ENCODE measurements at regions not wholly inside any gene's neighbourhood (a gene's known extent, or its start where the extent isn't known, plus 50 kb on each side); places are given as distances from the start of the nearest gene placed in this dataset.
"Not testable (repeated sequence)": the region's sequence is repeated elsewhere in the genome, so short reads cannot be mapped to it uniquely, and the experiment has no call there.

GRCh38 chr7:69446213-69446612, 152.1 kb upstream of the AUTS2 start:
- H3K9me3 ChIP-seq (ENCODE audit: insufficient read depth in 2 of 2, low read depth in 1 of 2, low read length in 1 of 2); H3K4ac ChIP-seq (replicated peaks; ENCODE audit: insufficient read length, low read depth, low read length); H4K8ac ChIP-seq (ENCODE audit: extremely low read depth, insufficient read depth, low read length); H3K18ac ChIP-seq (ENCODE audit: extremely low read depth, low read length); H2BK12ac ChIP-seq (ENCODE audit: low read depth, low read length); H3K23me2 ChIP-seq (ENCODE audit: low read depth, low read length); H3K4me2 ChIP-seq (ENCODE audit: insufficient read depth in 1 of 2, low read depth in 2 of 2, low read length in 2 of 2); H2BK15ac ChIP-seq (ENCODE audit: low read length); H4K5ac ChIP-seq (ENCODE audit: insufficient read length, low read depth, low read length); H3K9ac ChIP-seq (replicated peaks in 1 of 4; ENCODE audit: extremely low read depth in 1 of 4, low read depth in 3 of 4, low read length in 3 of 4); FAIRE-seq; H2AFZ ChIP-seq (ENCODE audit: low read length); H3K4me1 ChIP-seq (replicated peaks in 1 of 4; ENCODE audit: control insufficient read depth in 3 of 4, insufficient read depth in 4 of 4, low read length in 3 of 4); H3K79me1 ChIP-seq (ENCODE audit: low read depth, low read length); POLR2A ChIA-PET (ENCODE audit: partially characterized antibody); H3K36me3 ChIP-seq (ENCODE audit: control insufficient read depth in 2 of 4, insufficient read depth in 4 of 4, low read length in 3 of 4); H3K4me3 ChIP-seq (ENCODE audit: extremely low read depth in 1 of 4, insufficient read depth in 2 of 4, low read depth in 3 of 4, low read length in 4 of 4); H2BK5ac ChIP-seq (ENCODE audit: low read depth, low read length); H3K79me2 ChIP-seq (ENCODE audit: control insufficient read depth in 1 of 2, insufficient read depth in 2 of 2, low read length in 2 of 2); DNase-seq (ENCODE audit: low read depth in 1 of 2, low spot score in 2 of 2); H3K56ac ChIP-seq (replicated peaks; ENCODE audit: insufficient read length, low read depth, low read length); H2BK20ac ChIP-seq (ENCODE audit: low read length); H4K91ac ChIP-seq (replicated peaks; ENCODE audit: insufficient read length, low read length); CTCF ChIA-PET (ENCODE audit: partially characterized antibody); H3K23ac ChIP-seq (ENCODE audit: insufficient read length); H4K20me1 ChIP-seq (replicated peaks in 1 of 2; ENCODE audit: control insufficient read depth in 1 of 2, insufficient read depth in 2 of 2, low read length in 2 of 2); H3K27ac ChIP-seq (ENCODE audit: low read depth, low read length); H3K14ac ChIP-seq (ENCODE audit: insufficient read length); H2BK120ac ChIP-seq (replicated peaks; ENCODE audit: low read depth, low read length): not testable (repeated sequence)
- 0 out of 2 replicates have a peak overlapping the region, but pooled peaks have one; percentile 40 for H2AK5ac ChIP-seq (ENCODE audit: low read depth, low read length)
- peaks cover under 1 to 25% (median 15%) of the 10 kb centered on the region in 4 experiments for H3K27me3 ChIP-seq (replicated peaks in 1 of 4; ENCODE audit: control insufficient read depth in 3 of 4, extremely low read depth in 1 of 4, insufficient read depth in 3 of 4, low read length in 3 of 4)
- 82% methylated on average over 7 of the region's 7 CpGs; no CpG with 5 or more reads in 1 of the 2 experiments for WGBS, 2 experiments (ENCODE audit: extremely low coverage in 1 of 2, insufficient coverage in 1 of 2, insufficient read length in 1 of 2, insufficient replicate concordance in 2 of 2, low coverage in 1 of 2, low lambda C conversion rate in 2 of 2, missing lambda C conversion rate in 1 of 2)

Data from H1 (cell line).